Tibial nerve (tissue), 3 donors: ENCODE measurements at regions not wholly inside any gene's neighbourhood (a gene's known extent, or its start where the extent isn't known, plus 50 kb on each side); places are given as distances from the start of the nearest gene placed in this dataset.

ENCODE experiments used
- POLR2A ChIP-seq, 2 donors: fragments of 450-650 bp; IDR thresholded peaks; one replicate each; pipeline ENCODE4 v1.6.1; 2017; ENCODE audit warnings: antibody characterized with exemption in 2 of 2, mild to moderate bottlenecking in 2 of 2, moderate library complexity in 2 of 2
- TF ChIP-seq, protein P1 (sequence below), 5 experiments: fragments of 200-600 bp in 3 of 5; fragments of 450-650 bp in 2 of 5; sonication (generic) in 3 of 5; IDR thresholded peaks; one replicate each; pipeline ENCODE4 v1.5.1; 2016 to 2019; ENCODE audit warnings: antibody characterized with exemption in 5 of 5, mild to moderate bottlenecking in 3 of 5, moderate library complexity in 2 of 5

DNA sequence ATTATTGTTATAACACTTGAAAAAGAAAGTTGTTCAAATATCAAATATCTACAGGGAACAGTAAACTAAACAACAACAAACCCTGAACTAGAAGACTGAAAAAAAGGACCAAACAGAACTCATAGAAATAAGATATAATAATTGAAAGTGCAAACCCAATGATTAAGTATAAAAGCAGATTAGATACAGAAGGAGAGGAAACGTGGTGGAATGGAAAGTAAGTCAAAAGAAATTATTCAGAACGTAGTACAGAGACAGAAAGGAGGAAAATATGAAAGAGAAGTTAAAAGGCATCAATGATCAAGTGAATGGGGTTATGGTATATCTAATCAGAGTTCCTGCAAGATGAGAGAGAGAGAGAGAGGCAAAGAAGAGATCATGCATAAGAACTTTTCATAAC, 174.2 kb upstream of the DACH1 start:
- TF ChIP-seq, protein P1, sequence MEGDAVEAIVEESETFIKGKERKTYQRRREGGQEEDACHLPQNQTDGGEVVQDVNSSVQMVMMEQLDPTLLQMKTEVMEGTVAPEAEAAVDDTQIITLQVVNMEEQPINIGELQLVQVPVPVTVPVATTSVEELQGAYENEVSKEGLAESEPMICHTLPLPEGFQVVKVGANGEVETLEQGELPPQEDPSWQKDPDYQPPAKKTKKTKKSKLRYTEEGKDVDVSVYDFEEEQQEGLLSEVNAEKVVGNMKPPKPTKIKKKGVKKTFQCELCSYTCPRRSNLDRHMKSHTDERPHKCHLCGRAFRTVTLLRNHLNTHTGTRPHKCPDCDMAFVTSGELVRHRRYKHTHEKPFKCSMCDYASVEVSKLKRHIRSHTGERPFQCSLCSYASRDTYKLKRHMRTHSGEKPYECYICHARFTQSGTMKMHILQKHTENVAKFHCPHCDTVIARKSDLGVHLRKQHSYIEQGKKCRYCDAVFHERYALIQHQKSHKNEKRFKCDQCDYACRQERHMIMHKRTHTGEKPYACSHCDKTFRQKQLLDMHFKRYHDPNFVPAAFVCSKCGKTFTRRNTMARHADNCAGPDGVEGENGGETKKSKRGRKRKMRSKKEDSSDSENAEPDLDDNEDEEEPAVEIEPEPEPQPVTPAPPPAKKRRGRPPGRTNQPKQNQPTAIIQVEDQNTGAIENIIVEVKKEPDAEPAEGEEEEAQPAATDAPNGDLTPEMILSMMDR (IDR thresholded peaks at IDR 0.05) = no peak
- no peak for TF ChIP-seq POLR2A (IDR thresholded peaks at IDR 0.05)
